Activated CD4-positive, alpha-beta T cell treated with anti-CD3 and anti-CD28 coated beads, Interleukin-2, Interleukin-4, amounts not matched to agents 100 ng/mL and 50 ng/mL, durations not matched to agents 16 hours and 8 hours (primary cell): ENCODE measurements at regions not wholly inside any gene's neighbourhood (a gene's known extent, or its start where the extent isn't known, plus 50 kb on each side); places are given as distances from the start of the nearest gene placed in this dataset.
"Not testable (repeated sequence)": the region's sequence is repeated elsewhere in the genome, so short reads cannot be mapped to it uniquely, and the experiment has no call there.

Experiments
- DNase-seq: peaks from one replicate; pipeline ENCODE4 v3.0.0-alpha.2; 2020; ENCODE audit warnings: low spot score

DNA sequence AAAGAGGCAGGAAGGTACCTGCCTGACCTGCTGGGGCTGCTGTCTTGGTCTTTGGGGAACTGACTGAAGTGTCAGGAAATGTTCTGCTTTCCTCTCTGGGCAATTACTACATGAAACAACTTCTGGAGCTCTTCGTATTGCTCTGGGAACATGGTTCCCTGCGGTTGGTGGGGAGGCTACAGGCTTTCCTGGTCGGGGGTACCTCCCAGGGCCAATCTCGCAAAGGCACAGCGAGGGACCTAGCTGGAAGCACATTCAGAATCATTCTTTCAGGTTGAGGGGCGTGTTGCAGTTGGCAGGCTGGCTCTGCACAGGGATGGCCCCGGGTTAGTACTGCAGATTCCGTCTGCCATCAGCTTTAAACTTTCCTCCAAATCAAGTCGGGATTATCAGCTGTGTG, 88.9 kb upstream of the RANBP3L start:
- DNase-seq = no peak

- no peak for DNase-seq
These were observed 90.5 kb upstream of the RANBP3L start for GRCh38 chr5:36392186-36392585.

GRCh38 chr5:36392818-36393217, 91.1 kb upstream of the RANBP3L start:
- DNase-seq = no peak

GRCh38 chr5:36393656-36394428, 92.1 kb upstream of the RANBP3L start:
- DNase-seq = no peak

DNA sequence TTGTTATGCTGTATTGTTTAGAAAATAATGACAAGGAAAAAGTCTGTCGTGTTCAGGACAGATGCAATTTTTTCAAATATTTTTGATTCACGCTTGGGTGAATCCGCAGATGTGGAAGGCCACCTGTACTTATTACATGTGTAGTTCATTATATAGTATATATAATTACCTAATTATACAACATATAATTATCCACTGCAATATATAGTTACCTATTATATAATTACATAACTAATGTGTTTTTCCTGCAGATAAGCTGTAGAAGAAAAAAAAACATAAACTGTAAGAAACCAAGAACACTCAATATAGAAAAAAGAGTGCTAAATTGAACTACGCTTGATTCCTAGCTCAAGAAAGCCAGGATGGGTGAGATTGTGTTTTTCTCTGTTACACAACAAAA, 93.6 kb upstream of the RANBP3L start:
- DNase-seq = no peak

- not testable (repeated sequence) for DNase-seq
These were observed 94.2 kb upstream of the RANBP3L start for GRCh38 chr5:36395947-36396346.

DNA sequence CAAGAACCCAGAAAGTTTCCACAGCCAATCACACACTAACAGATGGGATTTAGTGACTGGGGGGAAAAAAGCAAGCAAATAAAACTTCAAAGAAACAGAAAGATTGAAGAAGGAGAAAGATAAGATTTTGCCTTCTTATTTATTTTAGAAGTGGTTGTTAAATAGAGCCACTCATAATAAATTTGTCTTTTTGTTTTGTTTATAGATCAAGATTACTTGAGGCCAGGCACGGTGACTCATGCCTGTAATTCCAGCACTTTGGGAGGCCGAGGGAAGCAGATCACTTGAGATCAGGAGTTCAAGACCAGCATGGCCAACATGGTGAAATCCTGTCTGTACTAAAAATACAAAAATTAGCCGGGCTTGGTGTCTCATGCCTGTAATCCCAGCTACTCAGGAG, 94.9 kb upstream of the RANBP3L start:
- no peak for DNase-seq

GRCh38 chr5:36397901-36398536, 96.3 kb upstream of the RANBP3L start:
- no peak for DNase-seq

GRCh38 chr5:36402512-36402906, 100.8 kb upstream of the RANBP3L start:
- DNase-seq = no peak

DNA sequence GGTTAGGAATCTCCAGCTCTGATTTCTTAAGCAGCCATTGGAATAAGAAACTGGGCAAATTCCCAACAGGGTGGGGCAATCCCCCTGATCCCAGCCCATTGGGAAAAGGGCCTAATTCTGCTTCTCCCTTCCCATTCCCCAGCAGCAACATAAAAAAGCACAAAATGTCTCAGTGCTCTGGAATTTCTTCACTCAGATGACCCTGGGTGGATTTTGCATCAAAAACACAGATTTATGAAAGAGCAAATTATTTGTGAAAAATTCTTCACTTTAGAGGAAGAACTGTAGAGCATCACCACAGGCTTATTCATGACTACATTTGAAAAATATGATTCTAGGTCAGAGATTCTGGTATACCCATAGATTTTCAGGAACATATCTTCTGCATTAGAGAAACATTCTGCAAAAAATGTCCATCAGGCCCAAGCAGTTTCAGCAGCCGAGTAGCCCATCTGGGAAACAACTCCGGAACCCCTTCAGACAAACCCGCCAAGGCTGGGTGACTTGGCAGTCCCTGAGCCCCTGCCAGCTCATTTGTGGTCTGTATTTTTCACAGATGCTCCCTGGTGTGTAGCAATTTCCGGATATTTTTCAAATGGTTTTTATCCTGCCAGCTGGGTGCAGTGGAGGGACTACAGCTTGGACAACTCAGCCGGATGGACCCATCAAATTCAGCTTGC, 102.1 kb upstream of the RANBP3L start:
- DNase-seq = no peak

DNA sequence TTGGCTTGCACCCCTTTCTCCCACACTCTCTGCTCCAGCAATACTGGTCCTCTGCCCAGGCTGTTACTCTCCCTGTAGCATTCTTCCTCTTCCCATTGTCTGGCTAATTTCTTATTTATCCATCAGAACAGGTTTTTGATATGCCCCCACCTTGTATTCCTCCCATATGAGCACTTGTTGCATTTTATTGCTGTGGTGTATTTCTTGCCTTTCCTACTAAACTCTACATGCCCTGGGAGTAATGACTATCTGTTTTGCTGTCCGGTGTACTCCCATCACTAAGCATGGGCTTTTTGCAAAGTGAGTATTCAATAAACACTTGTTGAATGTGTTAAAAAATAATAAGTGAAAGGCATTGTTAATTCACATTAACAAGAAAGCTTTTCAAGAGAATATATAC, 104.3 kb upstream of the RANBP3L start:
- DNase-seq = no peak

GRCh38 chr5:36407396-36407795, 105.7 kb upstream of the RANBP3L start:
- no peak for DNase-seq

GRCh38 chr5:36409711-36410110, 108.0 kb upstream of the RANBP3L start:
- DNase-seq = not testable (repeated sequence)

- not testable (repeated sequence) for DNase-seq
These were observed 109.0 kb upstream of the RANBP3L start for GRCh38 chr5:36410672-36411071.

DNA sequence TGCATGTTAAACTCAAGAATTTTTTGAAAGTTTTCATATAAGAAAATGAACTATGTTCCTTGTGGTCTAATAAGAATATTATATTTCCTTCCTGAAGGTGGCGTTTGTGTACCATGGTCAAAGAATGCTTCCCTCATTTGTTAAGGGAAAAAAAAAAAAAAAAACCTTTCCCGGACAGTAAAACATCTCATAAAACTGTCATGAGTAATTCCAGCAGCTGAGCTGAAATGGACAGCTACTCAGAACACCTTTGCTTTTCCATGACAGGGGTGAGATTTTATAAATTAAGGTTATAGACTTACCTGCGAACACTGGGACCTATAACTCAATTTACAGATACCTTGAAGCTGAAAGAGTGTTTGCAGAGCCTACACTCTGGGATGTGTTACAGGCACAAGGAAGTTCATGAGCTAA, 113.2 kb upstream of the RANBP3L start:
- peak; percentile 9 for DNase-seq

DNA sequence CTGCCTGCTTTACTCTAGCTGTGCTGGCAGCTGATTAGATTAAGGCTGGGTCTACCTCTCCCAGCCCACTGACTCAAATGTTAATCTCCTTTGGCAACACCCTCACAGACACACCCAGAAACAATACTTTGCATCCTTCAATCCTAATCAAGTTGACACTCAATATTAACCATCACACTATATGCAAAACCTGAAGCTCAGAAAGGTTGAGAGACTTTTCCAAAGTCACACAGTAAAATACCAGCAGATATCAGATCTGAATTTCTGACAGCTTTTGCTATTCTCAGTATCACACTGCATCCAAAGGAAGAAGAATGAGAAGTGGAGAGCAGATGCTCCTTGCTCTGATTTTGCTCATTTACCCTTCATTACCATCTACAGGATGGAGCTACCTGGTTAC, 114.9 kb upstream of the RANBP3L start:
- DNase-seq = no peak

DNA sequence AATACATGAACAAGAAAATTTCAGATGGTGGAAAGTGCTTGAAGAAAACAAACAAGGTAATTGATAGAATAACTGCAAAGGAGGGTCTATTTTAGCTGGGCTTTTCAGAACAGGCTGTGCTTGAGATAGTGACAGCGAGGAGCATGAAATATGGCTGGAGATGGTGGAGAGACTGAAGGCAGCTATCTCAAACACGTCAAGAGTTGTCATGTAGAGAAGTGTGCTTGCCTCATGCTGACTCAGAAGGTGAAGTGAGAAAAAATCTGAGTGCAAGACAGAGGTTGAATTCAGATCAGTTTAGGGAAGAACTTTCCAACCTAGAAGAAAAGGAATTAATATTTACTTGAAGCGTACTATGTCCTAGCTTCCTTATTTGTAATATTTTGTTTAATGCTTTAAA, 115.5 kb upstream of the RANBP3L start:
- no peak for DNase-seq

DNA sequence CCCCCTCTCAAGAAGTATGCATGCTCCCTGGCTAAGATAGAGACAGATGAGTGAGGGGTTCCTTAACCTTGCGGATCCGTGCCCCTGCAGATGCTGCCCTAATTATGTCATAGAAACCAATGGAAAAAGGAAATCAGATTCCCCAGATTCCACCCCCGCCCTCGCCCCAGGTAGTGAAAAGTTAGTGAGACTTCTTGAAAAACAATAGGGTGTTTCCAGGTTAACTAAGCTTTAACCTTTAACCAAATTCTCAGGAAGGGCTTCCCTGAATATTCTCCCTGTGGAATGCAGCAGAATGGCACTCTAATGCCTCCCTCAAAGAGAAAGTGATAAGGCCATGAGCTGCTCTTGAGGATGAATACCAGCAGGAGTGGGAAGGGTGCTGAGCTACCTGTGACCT, 116.0 kb upstream of the RANBP3L start:
- no peak for DNase-seq

- no peak for DNase-seq
These were observed 116.7 kb upstream of the RANBP3L start for GRCh38 chr5:36418152-36418979.

GRCh38 chr5:36421256-36421655, 119.6 kb upstream of the RANBP3L start:
- DNase-seq = no peak

GRCh38 chr5:36422952-36423351, 121.2 kb upstream of the RANBP3L start:
- no peak for DNase-seq

GRCh38 chr5:36423578-36424307, 122.0 kb upstream of the RANBP3L start:
- DNase-seq = no peak
